ENCODE measurements at regions not wholly inside any gene's neighbourhood (a gene's known extent, or its start where the extent isn't known, plus 50 kb on each side); places are given as distances from the start of the nearest gene placed in this dataset.
A peak's percentile ranks its signal among the peaks of the same experiment; 100 is the strongest.
"Not testable (repeated sequence)": the region's sequence is repeated elsewhere in the genome, so short reads cannot be mapped to it uniquely, and the experiment has no call there.

DNA sequence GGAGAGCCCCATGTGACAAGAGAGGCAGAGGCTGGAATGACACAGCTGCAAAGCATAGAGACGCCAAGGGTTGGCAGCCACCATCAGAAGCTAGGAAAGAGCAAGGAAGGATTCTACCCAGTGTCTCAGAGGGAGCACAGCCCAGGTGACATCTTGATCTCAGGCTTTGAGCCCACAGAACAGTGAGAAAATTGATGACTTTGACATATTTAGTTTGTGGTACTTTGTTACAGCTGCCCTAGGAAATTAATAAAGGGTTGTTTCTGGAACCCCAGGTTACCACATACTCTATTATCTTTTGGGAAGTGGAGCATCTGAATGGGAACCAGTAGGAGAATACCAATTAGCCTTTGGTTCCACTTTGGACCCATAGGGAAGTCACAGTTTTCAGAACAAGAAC is 231.7 kb downstream of the ZNF621 start:
- DNase-seq, result no peak

DNA sequence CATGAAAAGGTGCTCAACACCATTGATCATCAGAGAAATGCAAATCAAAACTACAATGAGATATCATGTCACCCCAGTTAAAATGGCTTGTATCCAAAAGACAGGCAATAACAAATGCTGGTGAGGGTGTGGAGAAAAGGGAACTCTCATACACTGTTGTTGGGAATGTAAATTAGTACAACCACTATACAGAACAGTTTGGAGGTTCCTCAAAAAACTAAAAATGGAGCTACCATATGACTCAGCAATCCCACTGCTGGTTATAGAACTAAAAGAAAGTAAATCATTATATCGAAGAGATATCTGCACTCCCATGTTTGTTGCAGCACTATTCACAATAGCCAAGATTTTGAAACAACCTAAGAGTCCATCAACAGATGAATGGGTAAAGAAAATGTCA is 238.0 kb downstream of the ZNF621 start:
- not testable (repeated sequence) for DNase-seq

DNA sequence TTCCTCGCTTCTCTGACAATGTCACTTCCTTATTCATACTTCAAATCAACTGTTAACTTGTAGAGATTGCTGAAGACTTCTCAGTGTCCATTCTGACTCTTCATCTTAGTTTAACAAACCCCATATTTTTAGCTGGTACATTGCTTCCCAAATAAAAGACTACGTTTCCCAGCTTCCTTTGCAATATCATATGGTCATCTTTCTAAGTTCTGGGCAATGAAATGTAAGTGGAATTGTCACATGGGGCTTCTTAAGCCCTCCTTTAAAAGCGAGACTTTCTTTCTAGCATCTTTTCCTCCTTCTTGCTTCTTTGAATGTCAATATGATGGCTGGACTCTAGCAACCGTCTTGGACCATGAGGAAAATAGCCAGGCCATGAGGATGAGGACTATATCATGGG is 239.0 kb downstream of the ZNF621 start:
- no peak for DNase-seq

DNA sequence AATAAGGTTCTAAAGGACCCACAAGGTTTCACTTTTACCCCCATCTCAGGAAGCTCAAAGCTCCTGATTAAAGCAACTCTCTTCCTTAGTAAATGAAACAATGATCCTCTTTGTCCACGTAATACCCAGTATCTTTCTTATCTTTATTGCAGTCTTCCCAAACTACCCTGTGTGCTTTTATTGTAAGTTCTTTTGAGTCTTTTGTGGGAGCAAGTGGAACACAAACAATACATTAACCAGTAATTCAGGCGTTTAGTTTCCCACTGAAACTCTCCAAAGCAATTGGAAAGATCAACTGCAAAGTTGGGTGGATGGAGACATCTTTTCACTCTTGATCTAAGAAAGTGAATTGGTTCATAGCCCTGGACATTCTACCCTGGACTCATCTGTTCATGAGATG is 240.0 kb downstream of the ZNF621 start:
- DNase-seq, result no peak

DNA sequence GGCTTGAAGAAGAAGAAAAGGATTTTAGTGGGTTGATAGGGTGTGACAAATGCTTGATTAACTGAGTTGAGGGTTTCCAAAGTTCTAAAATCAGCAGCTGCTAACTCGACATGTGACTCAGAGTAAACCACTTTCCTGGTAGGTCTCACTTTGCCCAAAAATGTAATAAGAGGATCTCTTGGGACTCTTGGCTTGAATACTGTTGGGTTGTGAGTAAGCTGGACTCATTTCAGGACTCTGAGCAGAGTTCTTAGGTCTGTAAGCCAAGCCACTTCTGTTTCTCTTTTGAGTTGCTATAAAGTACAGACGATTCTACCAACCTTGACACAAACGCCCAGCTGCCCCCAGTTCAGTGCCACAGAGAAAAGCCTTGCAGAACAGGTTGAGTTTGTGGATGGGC is 241.1 kb downstream of the ZNF621 start:
- DNase-seq, result no peak

DNA sequence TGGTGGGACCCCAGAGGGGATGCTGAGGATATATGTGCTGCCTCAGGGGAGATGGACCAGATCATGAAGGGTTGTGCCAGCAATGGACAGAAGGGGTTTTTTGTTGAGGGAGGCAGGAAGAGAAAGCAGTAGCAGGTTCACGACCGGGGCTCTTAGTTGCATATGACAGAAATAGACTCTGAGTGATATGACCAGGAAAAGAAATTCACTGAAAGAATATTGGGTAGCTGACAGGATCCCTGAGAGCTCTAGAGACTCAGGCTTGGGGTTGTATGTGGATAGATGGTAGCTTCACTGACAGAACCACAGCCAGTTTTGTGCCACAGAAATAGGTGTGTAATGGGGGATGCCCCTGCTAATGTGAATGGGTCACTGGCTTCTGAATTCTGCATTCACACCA is 241.6 kb downstream of the ZNF621 start:
- no peak for DNase-seq

DNA sequence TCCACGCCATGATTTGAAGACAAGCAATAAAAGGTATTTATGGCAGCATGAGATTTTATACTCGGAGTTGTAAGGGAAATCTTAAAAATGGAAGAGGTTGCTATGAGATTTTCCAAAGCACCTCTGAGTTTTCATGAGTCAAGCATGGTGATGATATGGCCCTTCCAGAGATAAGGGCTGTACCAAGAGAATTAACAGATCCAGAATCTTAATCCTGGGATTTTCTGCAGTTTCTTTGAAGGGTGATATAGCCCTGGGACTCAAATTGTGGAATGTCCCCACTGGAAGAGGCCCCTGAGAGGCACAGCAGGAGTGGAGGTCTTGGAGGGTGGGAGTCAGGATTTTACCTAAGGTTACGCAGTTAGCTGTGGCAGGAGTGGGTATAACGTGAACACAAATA is 243.3 kb downstream of the ZNF621 start:
- no peak for DNase-seq

DNA sequence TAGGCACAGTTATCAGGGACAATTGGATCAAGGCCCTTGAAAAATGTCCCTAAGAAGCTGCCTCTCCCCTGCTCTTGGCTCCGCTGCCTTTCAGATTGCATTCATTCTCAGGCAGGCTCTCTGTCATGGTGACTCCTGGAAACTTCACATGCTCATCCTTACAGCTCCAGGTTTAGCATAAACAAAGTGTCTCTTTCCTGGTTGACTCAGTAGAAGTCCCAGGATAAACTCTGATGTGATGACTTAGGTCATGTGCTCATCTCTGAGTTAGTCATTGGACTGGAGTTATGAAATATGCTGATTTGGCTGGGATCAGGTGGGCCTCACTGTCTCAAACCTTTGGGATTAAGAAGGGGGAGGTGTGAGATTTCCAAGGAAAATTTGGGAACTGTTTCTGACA is 243.8 kb downstream of the ZNF621 start:
- DNase-seq, result no peak

DNA sequence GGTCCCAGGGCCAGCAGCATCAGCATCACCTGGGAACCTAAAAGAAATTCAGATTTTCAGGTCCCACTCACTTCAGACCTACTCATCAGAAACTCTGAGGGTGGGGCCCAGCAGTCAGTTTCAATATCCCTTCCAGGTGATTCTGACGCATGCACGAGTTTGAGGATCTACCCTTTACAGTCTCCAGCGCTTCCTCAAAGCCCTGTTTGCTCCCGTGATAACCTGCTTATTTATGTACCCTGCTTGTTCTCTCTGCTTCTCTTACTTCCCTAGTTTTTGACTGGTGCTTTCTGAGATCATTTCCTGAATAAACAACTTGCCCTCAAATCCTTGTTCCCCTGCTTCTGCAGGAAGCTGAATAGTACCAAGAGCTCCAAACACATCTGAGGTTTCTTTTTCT is 245.3 kb downstream of the ZNF621 start:
- DNase-seq, result no peak

DNA sequence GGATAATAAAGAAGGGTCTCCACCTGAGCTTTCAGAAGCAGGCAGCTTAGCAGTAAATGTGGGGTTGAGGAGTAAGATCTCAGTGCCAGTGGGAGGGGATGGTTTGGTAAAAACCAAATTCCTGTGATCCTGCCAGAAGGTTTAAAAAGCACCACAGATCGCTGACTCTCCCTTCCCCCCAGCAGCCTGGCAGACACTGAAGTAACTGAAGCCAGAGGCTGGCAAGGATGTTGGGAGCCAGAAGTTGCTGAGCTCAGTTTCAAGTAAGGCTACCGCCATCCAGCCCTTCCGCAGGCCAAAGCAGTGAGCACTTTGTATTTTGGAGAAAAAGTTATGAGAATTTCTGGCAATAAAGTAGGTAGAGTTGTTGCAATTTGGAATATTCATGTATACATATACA is 246.4 kb downstream of the ZNF621 start:
- no peak for DNase-seq

DNA sequence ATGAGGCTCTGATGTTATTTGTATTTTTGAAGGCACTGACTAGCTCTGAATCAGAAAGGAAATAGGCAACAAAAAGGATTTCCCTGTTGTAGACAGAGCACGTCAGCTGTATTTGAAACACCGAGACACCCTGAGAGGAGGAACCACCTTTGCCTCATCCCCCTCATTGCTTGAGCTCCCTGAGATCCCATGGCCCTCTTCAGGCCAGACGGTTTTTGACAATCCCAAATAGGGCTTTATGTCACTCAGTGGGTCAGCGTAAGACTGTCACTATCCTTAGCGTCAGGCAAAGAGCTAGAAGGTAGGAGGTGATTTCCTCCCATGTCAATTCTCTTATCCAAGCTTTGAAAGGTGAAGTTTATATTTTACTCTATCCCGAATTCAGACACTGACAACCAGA is 254.3 kb downstream of the ZNF621 start:
- DNase-seq, result no peak

DNA sequence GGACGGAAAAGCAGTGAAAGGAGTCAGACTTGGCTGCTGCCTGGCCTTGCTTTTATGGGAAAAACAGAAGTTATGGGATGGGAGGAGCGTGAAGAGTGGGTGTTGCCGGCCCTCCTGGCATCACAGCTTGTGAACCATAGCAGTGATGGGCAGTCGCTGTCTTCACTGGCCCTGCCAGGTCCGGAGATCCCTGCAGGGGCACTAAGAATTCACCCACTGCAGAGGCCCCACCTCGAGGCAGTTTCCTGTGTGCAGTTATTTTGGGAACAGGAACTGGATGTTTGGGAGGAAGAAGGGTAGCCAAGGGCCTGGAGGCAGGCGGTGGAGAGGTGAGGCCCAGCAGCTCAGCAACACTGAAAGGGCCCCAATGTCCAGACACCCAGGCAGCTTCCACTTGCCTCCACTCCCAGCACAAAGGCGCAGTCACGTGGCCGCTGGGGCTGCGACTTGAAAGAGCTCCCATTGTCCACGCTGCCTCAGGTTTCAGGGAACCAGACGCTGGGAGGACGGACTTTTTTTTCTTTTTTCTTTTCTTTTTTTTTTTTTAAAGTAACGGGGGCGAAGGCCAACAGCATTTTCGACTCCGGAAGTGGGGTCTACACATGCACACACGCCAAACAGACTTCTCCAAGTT is 255.6 kb downstream of the ZNF621 start:
- peak; percentile 45 for DNase-seq

DNA sequence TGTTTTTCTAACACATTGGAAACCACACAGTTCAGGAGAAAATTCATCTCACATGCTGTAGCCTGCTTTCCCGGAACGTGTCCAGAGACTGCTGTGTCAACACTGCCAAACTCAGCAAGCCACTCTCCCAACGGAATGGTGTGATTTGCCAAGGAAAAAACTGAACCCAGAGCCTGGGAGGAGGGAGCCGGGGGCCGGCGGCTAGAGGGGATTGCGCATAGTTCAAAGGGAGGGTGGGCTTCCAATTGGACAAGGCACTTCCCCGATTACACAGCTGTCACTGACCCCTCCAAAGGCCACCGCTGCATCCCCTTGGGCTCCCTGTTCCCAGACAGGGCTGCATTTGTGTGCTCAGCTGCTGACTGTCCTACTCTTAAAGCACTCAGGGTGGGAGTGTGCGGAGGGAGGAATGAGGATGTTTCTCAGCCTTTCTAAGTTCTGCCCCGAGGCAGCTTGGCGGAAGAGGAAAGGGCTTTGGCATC is 256.2 kb downstream of the ZNF621 start:
- DNase-seq, result peak; percentile 34

DNA sequence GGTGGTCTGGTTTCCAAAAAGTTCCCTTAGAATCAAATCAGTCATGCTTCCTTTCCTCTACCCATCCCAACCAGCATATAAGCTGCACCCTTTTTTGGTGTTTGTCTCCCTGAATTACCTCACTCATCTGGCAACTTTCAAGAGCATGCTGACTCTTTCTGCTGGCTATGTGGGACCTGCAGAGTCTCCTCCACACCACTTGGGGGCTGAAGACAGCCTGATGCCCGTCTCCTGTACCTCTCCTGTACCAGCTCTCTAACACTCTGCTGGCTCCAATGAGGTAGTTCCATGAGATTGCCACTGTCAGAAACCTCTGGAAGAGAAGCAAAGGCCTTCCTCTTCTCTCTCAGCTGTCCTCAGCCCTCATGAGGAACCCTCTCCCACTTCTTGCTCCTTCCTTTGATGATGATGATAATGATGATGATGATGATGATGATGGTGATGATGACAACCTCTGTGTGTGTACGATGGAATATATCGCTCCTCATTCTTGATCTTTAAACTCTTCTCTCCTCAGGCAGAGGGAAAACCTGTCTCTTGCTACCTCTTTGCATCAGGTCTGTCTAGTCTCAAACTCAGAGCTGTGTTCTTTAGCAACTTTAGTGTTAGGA is 257.5 kb downstream of the ZNF621 start:
- DNase-seq, result no peak

DNA sequence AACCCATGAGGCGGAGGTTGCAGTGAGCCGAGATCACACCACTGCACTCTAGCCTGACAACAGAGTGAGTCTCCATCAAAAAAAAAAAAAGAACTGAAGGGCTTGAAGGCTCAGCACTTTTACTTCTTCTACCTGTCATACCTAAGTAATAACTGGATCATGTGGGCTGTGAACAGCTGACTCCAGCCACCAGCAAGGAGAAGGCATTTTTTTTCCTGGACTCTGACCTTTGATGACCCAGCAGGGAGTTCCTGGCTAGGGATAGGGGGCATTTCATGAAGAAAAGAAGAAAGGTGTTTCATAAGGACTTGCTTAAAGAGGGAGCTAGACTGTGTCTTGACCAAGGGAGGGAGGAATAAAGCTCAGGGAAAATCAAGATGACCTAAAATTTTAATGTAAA is 266.0 kb downstream of the ZNF621 start:
- DNase-seq, result no peak

DNA sequence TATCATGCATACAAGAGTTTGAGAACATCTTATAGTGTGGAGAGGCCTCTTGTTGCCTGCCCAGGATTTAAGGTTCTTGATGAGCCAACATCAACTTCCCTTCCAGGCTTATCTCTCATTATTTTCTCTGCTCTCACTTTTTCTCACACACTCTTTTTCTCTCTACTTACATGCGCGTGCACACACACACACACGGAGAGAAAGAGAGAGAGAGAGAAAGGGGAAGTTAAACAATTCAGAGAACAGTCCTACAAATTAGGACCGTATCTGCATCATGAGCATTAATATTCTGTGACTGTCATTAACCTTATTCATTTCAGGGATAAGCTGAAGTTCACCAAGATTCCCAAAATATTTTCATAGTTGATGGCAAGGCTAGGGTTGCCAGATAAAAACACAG is 269.0 kb downstream of the ZNF621 start:
- no peak for DNase-seq

DNA sequence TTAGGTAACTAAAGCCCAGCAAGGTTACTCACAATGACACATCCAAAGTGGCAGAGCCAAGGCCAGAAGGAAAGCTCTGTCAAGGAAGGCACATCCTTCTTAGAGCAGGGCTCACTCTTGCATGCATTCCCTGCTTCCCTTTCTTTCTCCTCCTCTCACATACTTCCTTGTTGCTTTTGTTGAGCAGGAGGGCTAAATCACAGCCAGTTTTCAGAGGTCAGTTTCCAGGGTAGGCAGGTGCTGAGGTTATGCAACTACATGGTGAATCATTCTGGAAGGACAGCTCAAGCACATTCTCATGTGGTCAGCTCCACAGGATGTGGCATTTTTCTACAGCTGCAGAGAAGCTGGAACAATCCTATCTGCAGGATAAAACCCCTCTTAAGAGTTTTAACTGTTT is 275.6 kb downstream of the ZNF621 start:
- DNase-seq, result no peak

DNA sequence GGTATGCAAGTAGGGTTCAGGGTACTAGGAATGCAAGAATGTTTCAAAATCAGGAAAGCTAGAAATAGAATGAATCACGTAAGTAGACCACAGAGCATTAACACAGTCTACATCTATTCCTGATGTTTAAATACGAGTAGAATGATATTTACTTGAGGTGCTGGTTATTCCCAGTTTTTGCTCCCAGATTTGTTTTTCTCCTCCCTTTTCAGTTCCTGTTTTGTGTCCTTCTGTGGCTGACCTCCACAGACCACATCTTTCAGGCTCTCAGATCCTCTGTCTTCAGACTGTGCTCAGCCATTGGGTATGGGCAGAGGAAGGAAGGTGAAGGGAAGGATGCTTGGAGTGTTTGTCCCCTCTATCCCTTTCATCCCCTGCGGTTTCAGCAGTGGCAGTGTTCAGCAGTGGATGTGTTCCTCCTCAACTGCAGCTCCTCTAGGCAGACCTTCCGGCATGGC is 276.6 kb downstream of the ZNF621 start:
- DNase-seq, result no peak

DNA sequence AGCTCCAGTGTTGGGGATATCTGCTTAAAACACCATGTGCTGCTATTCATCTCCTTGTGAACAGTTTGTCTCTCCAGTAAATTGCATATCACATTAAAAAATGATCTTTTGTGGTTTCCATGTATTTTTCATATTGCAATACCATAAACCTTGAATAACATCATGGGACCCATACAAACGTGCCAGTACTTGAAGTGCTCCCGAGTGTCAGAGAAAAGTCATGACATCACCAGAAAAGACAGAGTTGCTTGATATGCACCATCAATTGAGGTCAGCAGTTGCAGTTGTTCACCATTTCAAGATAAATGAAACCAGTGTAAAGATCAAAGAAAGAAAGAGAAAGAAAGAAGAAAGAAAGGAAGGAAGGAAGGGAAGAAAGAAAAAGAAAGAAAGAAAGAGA is 278.6 kb downstream of the ZNF621 start:
- DNase-seq, result no peak

DNA sequence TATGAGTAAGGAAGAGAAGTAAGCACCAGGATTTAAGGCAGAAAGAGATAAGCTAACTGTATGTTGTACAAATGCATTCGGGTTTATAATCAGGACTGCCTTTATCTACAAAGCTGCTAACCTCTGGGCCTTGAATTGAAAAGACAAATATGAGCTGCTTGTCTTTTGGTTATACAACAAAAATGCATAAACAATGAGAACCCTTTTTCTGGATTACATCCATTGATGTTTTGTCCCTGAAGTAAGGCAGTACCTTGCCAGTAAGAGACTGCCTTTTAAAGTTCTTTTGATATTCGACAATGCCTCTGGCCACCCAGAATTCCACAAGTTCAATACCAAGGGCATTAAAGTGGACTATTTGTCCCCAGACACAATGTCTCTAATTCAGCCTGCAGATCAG is 280.7 kb downstream of the ZNF621 start:
- no peak for DNase-seq

DNA sequence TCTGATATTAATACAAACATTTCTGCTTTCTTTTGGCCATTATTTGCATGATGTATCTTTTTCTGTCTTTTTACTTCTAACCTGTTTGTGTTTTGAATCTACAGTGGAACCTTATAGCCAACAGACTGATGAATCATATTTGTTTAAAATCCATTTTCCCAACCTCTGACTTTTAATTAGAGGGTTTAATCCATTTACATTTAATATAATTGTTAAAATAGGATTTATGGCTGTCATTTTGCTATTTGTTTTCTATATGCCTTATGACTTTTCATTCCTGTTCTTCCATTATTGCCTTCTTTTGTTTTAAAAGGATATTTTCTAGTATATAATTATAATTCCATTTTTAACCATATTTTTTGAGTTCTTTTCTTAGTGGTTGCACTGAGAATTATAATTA is 286.1 kb downstream of the ZNF621 start:
- DNase-seq, result no peak

DNA sequence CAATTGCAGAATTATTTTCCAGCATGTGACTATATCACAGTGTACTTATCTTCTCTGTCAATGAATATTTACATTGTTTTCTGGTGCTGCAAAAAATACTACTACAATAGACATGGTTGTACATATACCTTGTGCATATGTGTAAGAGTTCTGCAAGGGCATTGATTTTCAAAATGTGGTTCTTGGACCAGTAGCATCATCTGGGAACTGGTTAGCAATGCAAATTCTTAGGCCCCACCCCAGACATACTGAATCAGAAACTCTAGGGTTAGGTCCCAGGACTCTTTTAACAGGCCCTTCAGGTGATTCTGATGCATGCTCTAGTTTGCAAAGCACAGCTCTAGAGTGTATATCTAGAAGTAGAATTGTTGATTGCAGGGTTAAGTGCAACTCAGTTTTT is 292.3 kb downstream of the ZNF621 start:
- no peak for DNase-seq

DNA sequence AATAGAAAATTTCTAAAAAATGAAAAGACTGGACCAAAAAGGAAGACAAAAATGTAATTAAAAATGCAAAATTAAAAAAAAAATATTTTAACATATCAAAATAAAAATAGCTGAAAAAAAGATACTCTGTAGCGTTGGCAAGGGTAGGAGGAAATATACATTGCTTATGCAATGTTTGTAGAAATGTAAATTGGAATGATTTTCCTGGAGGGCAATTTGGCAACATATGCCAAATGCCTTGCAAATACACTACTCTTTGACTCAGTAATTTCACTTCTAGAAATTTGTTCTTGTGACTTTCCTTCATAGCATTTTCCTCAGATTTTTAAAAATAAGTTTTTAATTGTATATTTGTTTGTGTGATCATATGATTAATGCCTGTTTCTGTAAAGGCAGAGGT is 296.6 kb downstream of the ZNF621 start:
- no peak for DNase-seq

DNA sequence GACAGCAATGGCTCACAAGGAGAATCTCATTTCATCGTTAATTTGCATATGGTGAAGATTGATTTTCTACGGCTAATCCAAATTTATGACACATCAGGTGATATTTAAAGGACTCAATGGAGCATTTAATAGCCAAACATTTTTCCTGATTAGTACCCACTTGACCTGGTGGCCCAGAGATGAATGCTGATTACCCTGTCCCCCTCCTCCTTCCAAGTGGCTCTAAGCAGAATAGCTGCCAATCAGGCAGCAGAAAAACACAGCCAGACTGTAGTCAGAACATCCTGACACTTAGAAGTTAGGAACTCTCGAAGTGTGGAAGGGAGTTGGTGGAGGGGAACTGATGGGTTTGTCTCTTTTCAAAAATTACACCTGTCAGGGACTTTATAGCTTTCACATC is 302.5 kb downstream of the ZNF621 start:
- DNase-seq, result no peak
